GM19468 (cell line): ENCODE measurements at regions not wholly inside any gene's neighbourhood (a gene's known extent, or its start where the extent isn't known, plus 50 kb on each side); places are given as distances from the start of the nearest gene placed in this dataset.
A peak's percentile ranks its signal among the peaks of the same experiment; 100 is the strongest.
"Not testable (repeated sequence)": the region's sequence is repeated elsewhere in the genome, so short reads cannot be mapped to it uniquely, and the experiment has no call there.

ENCODE experiments used
- ATAC-seq: cut with Tn5 transposase; IDR thresholded peaks from one replicate; pipeline ENCODE4 v1.9.1; 2021; ENCODE audit warnings: mild to moderate bottlenecking, moderate library complexity, moderate number of reproducible peaks; ENCODE audit not compliant: unreplicated experiment; ENCODE audit errors: extremely low read depth

- ATAC-seq = not testable (repeated sequence)
Measured at GRCh38 chr7:65259864-65260525, 113.7 kb upstream of the ZNF92 start.

- no peak for ATAC-seq
Measured at GRCh38 chr7:65254061-65254460, 119.6 kb upstream of the ZNF92 start.

GRCh38 chr7:65251851-65252620, 121.6 kb upstream of the ZNF92 start:
- ATAC-seq = peak; percentile 22

- no peak for ATAC-seq
Measured at GRCh38 chr7:65250697-65251395, 122.8 kb upstream of the ZNF92 start.

- no peak for ATAC-seq
Measured at GRCh38 chr7:65250216-65250615, 123.4 kb upstream of the ZNF92 start.

- ATAC-seq = no peak
Measured at GRCh38 chr7:65247491-65247890, 126.2 kb upstream of the ZNF92 start.

- ATAC-seq = no peak
Measured at GRCh38 chr7:65239707-65240352, 133.8 kb upstream of the ZNF92 start.

- no peak for ATAC-seq
Measured at GRCh38 chr7:65239324-65239706, 134.3 kb upstream of the ZNF92 start.

GRCh38 chr7:65238785-65239184, 134.9 kb upstream of the ZNF92 start:
- no peak for ATAC-seq

- no peak for ATAC-seq
Measured at GRCh38 chr7:65235586-65235985, 138.1 kb upstream of the ZNF92 start.

GRCh38 chr7:65233409-65234034, 140.1 kb upstream of the ZNF92 start:
- no peak for ATAC-seq

GRCh38 chr7:65230231-65230630, 143.4 kb upstream of the ZNF92 start:
- no peak for ATAC-seq

- no peak for ATAC-seq
Measured at GRCh38 chr7:65225422-65226006, 148.1 kb upstream of the ZNF92 start.

GRCh38 chr7:65222655-65223054, 151.0 kb upstream of the ZNF92 start:
- ATAC-seq = no peak

GRCh38 chr7:65221683-65222082, 152.0 kb upstream of the ZNF92 start:
- no peak for ATAC-seq

GRCh38 chr7:65219623-65220022, 154.0 kb upstream of the ZNF92 start:
- ATAC-seq = no peak

GRCh38 chr7:65216469-65216868, 157.2 kb upstream of the ZNF92 start:
- ATAC-seq = peak; percentile 32

- ATAC-seq = not testable (repeated sequence)
Measured at GRCh38 chr7:65213260-65213659, 160.4 kb upstream of the ZNF92 start.

GRCh38 chr7:65199221-65199620, 174.4 kb upstream of the ZNF92 start:
- not testable (repeated sequence) for ATAC-seq
